Esophagus muscularis mucosa (tissue), 4 donors: ENCODE measurements at regions not wholly inside any gene's neighbourhood (a gene's known extent, or its start where the extent isn't known, plus 50 kb on each side); places are given as distances from the start of the nearest gene placed in this dataset.

Source experiments
- EP300 ChIP-seq: sonication (generic); formaldehyde crosslinking; IDR thresholded peaks from one replicate; pipeline ENCODE4 v1.6.1; 2017; ENCODE audit warnings: antibody characterized with exemption
- POLR2A ChIP-seq: fragments of 450-650 bp; IDR thresholded peaks from one replicate; pipeline ENCODE4 v1.6.1; 2017; ENCODE audit warnings: antibody characterized with exemption, moderate library complexity, mild to moderate bottlenecking, low read depth
- POLR2AphosphoS5 ChIP-seq, 2 donors: sonication (generic); formaldehyde crosslinking; IDR thresholded peaks; one replicate each; pipeline ENCODE4 v1.6.1; 2017; ENCODE audit warnings: antibody characterized with exemption in 2 of 2
- TF ChIP-seq, protein P1 (sequence below), 3 experiments: fragments of 200-600 bp in 2 of 3; fragments of 450-650 bp in 1 of 3; sonication (generic) in 2 of 3; IDR thresholded peaks; one replicate each; pipeline ENCODE4 v1.5.1; 2017 to 2019; ENCODE audit warnings: antibody characterized with exemption in 3 of 3, mild to moderate bottlenecking in 2 of 3, moderate library complexity in 1 of 3

DNA sequence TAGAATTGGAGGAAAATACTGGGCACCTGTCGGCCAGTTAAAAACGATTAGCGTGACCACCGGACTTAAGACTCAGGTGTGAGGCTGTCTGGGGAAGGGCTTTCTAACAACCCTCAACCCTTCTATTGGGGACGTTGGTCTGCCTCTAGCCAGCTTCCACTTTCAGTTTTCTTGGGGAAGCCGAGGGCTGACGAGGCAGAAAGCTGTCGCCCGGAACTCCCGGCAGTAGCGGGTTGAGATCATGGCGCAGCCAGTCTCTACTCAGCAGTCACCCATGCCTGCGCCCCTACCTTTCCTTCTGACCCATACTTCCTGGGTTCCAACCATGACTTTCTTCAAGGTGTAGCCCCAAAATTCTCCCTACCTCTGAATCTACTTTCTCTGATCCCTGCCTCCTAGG, 1424.1 kb downstream of the SLITRK1 start:
- TF ChIP-seq POLR2AphosphoS5 (IDR thresholded peaks at IDR 0.05) = no peak
- TF ChIP-seq, protein P1, sequence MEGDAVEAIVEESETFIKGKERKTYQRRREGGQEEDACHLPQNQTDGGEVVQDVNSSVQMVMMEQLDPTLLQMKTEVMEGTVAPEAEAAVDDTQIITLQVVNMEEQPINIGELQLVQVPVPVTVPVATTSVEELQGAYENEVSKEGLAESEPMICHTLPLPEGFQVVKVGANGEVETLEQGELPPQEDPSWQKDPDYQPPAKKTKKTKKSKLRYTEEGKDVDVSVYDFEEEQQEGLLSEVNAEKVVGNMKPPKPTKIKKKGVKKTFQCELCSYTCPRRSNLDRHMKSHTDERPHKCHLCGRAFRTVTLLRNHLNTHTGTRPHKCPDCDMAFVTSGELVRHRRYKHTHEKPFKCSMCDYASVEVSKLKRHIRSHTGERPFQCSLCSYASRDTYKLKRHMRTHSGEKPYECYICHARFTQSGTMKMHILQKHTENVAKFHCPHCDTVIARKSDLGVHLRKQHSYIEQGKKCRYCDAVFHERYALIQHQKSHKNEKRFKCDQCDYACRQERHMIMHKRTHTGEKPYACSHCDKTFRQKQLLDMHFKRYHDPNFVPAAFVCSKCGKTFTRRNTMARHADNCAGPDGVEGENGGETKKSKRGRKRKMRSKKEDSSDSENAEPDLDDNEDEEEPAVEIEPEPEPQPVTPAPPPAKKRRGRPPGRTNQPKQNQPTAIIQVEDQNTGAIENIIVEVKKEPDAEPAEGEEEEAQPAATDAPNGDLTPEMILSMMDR (IDR thresholded peaks at IDR 0.05) = no peak
- no peak for TF ChIP-seq POLR2A
- TF ChIP-seq EP300 = no peak
